ENCODE measurements at regions not wholly inside any gene's neighbourhood (a gene's known extent, or its start where the extent isn't known, plus 50 kb on each side); places are given as distances from the start of the nearest gene placed in this dataset.
A peak's percentile ranks its signal among the peaks of the same experiment; 100 is the strongest.
"Not testable (repeated sequence)": the region's sequence is repeated elsewhere in the genome, so short reads cannot be mapped to it uniquely, and the experiment has no call there.

- DNase-seq: not testable (repeated sequence)
These were observed 554.1 kb upstream of the MBL2 start for GRCh38 chr10:53326401-53327305.

DNA sequence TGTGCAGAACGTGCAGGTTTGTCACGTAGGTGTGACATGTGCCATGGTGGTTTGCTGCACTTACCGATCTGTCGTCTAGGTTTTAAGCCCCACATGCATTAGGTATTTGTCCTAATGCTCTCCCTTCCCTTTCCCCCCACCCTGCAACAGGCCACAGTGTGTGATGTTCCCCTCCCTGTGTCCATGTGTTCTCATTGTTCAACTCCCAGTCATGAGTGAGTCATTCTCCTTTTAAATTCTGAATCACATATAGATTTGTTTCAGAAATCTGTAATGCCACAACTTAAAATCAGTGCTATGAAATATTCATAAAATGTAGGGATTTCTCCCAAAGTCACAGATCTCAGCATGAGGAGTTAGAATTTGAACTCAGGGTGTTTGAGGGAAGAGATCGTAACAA is 552.5 kb upstream of the MBL2 start:
- no peak for DNase-seq

GRCh38 chr10:53315709-53316108 is 543.1 kb upstream of the MBL2 start:
- DNase-seq: no peak

GRCh38 chr10:53314876-53315275 is 542.3 kb upstream of the MBL2 start:
- DNase-seq: no peak

- DNase-seq: no peak
These were observed 525.9 kb upstream of the MBL2 start for GRCh38 chr10:53298443-53298842.

- no peak for DNase-seq
These were observed 512.1 kb upstream of the MBL2 start for GRCh38 chr10:53284615-53285182.

DNA sequence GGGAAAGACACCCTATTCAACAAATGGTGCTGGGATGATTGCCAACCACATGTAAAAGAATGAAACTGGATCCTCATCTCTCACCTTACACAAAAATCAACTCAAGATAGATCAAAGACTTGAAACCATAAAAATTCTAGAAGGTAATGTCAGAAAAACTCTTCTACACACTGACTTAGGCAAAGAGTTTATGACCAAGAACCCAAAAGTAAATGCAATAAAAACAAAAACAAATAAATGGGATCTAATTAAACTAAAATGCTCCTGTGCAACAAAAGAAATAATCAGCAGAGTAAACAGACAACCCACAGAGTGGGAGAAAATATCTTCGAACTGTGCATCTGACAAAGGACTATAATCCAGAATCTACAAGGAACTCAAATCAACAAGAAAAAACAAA is 504.2 kb upstream of the MBL2 start:
- DNase-seq: no peak

- DNase-seq: no peak
These were observed 496.9 kb upstream of the MBL2 start for GRCh38 chr10:53269482-53269881.

- no peak for DNase-seq
These were observed 487.6 kb upstream of the MBL2 start for GRCh38 chr10:53260213-53260612.

DNA sequence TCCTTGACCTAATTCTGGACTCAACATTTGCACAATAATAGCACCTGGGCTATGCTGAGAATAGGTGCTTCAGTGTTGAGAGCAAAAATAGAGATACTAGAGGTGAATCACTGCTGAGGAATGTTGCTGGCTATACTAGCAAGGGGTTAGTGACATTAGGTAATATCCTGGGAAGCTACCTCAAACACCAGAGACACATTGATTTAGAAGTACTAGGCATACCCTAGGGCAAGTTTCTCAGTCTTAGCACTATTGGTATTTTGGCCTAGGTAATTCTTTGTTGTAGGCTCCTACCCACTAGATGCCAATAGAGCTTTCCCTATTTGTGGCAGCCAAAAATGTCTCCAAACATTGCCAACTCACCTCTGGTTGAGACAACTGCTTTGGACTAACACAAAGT is 484.0 kb upstream of the MBL2 start:
- no peak for DNase-seq

DNA sequence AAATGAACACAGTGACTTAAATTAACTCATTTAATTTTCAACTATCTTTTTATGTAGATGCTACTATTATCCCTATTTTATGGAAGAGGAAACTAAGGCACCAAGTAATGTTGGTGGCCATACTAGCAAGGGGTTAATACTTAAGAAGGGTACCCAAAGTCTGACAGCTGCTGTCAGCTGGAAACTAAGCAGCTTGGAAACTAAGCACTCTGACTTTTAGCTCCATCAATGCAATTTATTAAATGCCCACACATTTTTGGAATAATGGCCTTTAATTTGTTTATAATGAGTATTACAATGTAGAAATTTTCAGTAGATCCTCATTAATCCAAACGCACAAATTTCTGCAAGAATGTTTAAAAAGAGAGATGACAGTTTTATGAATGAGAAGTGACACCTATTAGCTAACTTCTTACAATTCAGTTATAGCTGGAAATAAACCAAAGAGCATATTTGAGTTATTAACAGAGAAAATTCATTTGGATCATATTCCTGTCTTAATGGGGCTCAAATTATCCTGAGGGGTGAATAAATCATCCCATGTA is 483.1 kb upstream of the MBL2 start:
- no peak for DNase-seq

DNA sequence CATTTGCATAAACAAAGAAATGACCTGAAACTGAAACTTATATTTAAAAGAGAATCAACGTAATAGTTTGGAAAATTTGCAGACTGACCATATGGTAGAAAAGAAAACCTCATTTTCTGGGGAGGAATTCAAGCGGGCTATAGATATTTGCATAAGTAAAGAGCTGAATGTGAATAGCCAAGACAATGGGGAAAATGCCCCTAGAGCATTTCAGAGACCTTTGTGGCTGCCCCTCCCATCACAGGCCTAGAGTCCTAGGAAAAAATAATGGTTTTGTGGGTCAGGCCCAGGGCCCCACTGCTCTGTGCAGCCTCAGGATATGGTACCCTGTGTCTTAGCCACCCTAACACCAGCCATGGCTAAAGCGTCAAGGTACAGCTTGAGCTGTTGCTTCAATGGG is 480.6 kb upstream of the MBL2 start:
- DNase-seq: no peak

GRCh38 chr10:53239873-53240272 is 467.3 kb upstream of the MBL2 start:
- no peak for DNase-seq

DNA sequence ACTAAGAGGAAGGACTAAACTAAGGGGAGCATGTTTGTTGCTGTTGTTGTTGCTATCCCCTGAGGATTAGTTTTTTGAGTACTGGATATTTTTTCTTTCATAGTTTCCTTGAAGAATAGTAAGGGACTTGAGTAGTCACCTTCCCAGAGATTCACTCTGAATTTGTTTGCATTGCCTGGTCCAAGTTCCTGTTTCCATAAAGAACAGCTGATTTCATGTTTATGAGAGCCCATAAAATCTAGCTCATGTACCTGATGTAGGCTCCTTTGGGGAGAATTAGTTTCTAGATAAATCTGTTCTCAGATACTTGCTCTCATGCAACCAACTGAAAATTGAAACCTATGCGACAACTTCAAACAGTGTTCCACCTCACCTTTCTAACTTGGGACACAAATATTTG is 464.4 kb upstream of the MBL2 start:
- no peak for DNase-seq

- DNase-seq: no peak
These were observed 461.2 kb upstream of the MBL2 start for GRCh38 chr10:53233749-53234148.

DNA sequence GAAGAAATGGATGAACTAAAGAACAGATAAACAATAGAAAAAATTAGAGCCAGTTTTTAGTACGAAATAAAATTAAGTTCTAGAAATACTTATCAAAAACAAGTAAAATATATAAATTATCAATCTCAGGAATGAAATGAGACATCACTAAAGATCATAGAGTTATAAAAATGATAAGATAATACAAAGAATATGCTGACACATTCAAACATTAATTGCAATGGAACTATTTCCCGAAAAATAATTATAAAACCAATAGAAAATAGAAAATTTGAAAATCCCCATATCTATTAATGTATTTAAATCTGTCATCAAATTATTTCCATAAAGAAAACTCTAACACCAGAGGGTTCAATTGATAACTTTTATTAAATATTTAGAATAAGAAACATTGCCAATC is 458.1 kb upstream of the MBL2 start:
- DNase-seq: no peak

DNA sequence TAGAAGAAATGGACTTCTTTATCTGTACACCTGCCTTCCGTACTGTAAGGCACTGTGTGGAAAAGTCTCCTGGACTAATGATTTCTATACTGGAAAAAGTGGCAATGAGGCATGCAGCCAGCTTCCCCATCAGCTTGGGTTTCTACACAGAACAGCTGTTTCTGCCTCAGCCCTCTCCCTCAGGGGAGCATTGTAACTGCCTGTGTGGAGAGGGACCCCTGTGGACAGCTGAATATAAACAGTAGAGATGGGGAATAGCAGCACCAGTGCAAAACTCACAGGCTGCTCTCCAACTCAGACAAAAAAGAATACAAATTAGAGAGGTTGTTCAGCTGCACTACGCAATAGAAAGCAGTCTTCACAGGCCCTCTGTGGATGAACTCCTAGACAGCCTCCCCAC is 451.3 kb upstream of the MBL2 start:
- DNase-seq: no peak

DNA sequence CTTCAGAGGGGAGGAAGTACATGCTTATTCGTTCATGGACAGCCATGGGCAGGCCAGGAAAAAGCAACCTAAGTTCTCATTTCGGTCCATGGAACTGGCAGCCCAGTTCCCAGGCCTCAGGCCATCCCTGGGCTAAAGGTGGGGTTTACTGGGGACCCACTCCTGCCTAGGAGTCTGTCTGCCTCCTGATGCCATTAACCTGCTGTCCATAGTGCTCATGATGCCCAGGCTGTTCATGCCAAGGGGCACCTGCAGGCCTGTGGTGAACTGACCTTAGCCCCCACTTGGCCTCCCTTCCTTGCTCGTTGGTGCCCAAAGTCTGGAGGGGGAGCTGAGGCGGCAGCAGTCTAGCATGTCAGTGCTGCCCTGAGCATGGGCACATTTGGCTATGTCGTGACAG is 450.2 kb upstream of the MBL2 start:
- no peak for DNase-seq

- peak; percentile 6 for DNase-seq
These were observed 437.5 kb upstream of the MBL2 start for GRCh38 chr10:53209944-53210611.

- DNase-seq: no peak
These were observed 411.1 kb upstream of the MBL2 start for GRCh38 chr10:53183733-53184132.

- DNase-seq: no peak
These were observed 404.9 kb upstream of the MBL2 start for GRCh38 chr10:53177468-53177867.

GRCh38 chr10:53166325-53166724 is 393.7 kb upstream of the MBL2 start:
- DNase-seq: no peak

DNA sequence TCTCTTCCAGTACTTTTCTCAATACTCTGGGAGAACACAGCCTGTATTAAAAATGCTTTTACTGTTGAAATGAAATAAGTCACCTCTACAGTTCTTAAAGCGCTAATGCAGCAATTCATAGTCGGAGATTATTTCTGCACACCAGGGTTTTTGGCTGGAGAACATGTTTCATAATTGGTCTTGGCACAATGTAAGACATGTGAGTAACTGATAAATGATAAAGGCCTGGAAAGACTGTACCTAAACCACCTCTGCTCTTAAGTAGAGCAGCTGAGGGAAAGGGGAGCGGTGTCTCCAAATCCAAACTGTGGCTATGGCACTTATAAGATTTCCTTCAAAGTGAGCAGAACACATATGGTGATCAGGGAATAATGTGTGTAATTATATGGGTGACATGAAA is 390.3 kb upstream of the MBL2 start:
- no peak for DNase-seq

DNA sequence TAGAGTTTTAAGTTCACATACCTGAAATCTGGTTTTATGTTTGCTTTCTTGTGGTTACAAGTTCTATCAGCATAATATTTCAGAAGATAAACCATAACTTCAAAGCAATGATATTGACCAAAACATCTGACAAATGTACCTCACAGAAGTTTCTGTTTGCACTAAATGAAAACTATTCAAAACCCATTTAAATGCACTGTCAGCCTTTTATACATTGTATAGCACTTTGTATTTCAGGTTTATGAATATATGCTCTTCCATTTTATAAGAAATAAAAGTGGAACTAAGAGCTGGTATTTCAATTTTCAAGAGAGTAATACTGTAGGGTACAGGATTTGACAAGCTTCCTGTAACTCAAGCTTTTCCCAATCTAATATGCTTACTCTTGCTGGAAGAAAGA is 388.6 kb upstream of the MBL2 start:
- no peak for DNase-seq
